K562 (cell line): ENCODE measurements at regions not wholly inside any gene's neighbourhood (a gene's known extent, or its start where the extent isn't known, plus 50 kb on each side); places are given as distances from the start of the nearest gene placed in this dataset.

Source experiments
- ATAC-seq: fragments of 200-7000 bp; cut with Tn5 transposase; 3 replicates; pipeline ENCODE4 v1.9.1; 2020; ENCODE audit warnings: moderate library complexity
- BruUV-seq: library from RNA; stranded (reverse); fragments of 400-500 nt; replicated peaks from 2 replicates; lab custom pipeline; 2021; lab: Mats Ljungman, UMichigan
- CTCF ChIA-PET: fragments of 300-600 bp; formaldehyde crosslinking; extraction: SDS; loops from one replicate; lab custom pipeline; 2021; ENCODE audit warnings: low intra/inter-chr PET ratio; lab: Yijun Ruan, JAX
- POLR2A ChIA-PET: fragments of 300-600, 350-650 bp; sonication (Branson Sonifier 250); formaldehyde crosslinking; extraction: SDS; loops from one replicate; lab custom pipeline; 2021; ENCODE audit warnings: antibody characterized with exemption, inconsistent platforms; lab: Yijun Ruan, JAX
- DNase-seq, 4 experiments: peaks; one replicate each; pipeline versions ENCODE4 v3.0.0 to v3.0.0-alpha.2; 2011 to 2018; ENCODE audit warnings: low spot score in 3 of 4, mixed read lengths in 3 of 4; ENCODE audit errors: extremely low read depth in 1 of 4
- FAIRE-seq: peaks from 2 replicates; lab custom pipeline; 2011; peaks lifted over from hg19 to GRCh38; lab: Jason Lieb, UNC
- H2AFZ ChIP-seq: 2 replicates; pipeline ENCODE4 v1.6.0; 2011; ENCODE audit warnings: low read depth, low read length, control low read depth, inconsistent platforms
- H3K27ac ChIP-seq: fragments of 200-600 bp; 3 replicates; pipeline ENCODE4 v1.8.0; 2011; ENCODE audit warnings: low read depth, mild to moderate bottlenecking, control low read depth, inconsistent platforms, low read length, moderate library complexity, mixed read lengths; ENCODE audit errors: extremely low read depth
- H3K27me3 ChIP-seq, 2 experiments: fragments of 300-600 bp in 1 of 2; 2 replicates in 1 of 2; 3 replicates in 1 of 2; pipeline versions ENCODE4 v1.6.0 to v1.8.0; 2011; ENCODE audit warnings: inconsistent platforms in 2 of 2, low read length in 2 of 2, mild to moderate bottlenecking in 1 of 2, mixed read lengths in 1 of 2, moderate library complexity in 1 of 2; ENCODE audit not compliant: control insufficient read depth in 2 of 2, insufficient read depth in 2 of 2
- H3K36me3 ChIP-seq: fragments of 300-600 bp; 3 replicates; pipeline ENCODE4 v1.8.0; 2011; ENCODE audit warnings: mild to moderate bottlenecking, low read length, inconsistent platforms; ENCODE audit not compliant: control insufficient read depth, insufficient read depth
- H3K4me1 ChIP-seq, 2 experiments: fragments of 200-600 bp in 1 of 2; replicated peaks in 1 of 2; 2 replicates in 1 of 2; 3 replicates in 1 of 2; pipeline versions ENCODE4 v1.5.1 to v1.8.0; 2011; ENCODE audit warnings: inconsistent platforms in 2 of 2, low read length in 2 of 2, mild to moderate bottlenecking in 1 of 2, mixed read lengths in 1 of 2, moderate library complexity in 1 of 2; ENCODE audit not compliant: control insufficient read depth in 2 of 2, insufficient read depth in 2 of 2
- H3K4me2 ChIP-seq: 2 replicates; pipeline ENCODE4 v1.6.1; 2011; ENCODE audit warnings: low read length, control low read depth, inconsistent platforms, mixed read lengths; ENCODE audit not compliant: insufficient read depth
- H3K4me3 ChIP-seq: fragments of 200-600 bp; sonication (generic), shearing (Covaris generic); 2 replicates; pipeline ENCODE4 v1.5.1; 2016; ENCODE audit warnings: control low read depth, inconsistent platforms
- H3K79me2 ChIP-seq: fragments of 200-600 bp; 3 replicates; pipeline ENCODE4 v1.8.0; 2011; ENCODE audit warnings: low read length, inconsistent platforms; ENCODE audit not compliant: control insufficient read depth, insufficient read depth
- H3K9ac ChIP-seq, 2 experiments: 2 replicates each; pipeline versions ENCODE4 v1.6.0 to v1.6.1; 2011; ENCODE audit warnings: low read depth in 2 of 2, low read length in 2 of 2, control low read depth in 1 of 2, inconsistent platforms in 1 of 2, mild to moderate bottlenecking in 1 of 2, mixed read lengths in 1 of 2; ENCODE audit not compliant: insufficient read depth in 1 of 2
- H3K9me1 ChIP-seq: one replicate; pipeline ENCODE4 v1.6.0; 2011; ENCODE audit warnings: inconsistent platforms, mild to moderate bottlenecking, low read length, moderate library complexity; ENCODE audit not compliant: control insufficient read depth, insufficient read depth
- H3K9me3 ChIP-seq: replicated peaks from 2 replicates; pipeline ENCODE4 v1.5.1; 2011; ENCODE audit warnings: low read depth, low read length, inconsistent platforms; ENCODE audit not compliant: control insufficient read depth, insufficient read depth
- H4K20me1 ChIP-seq: replicated peaks from 2 replicates; pipeline ENCODE4 v1.6.1; 2011; ENCODE audit warnings: low read length, inconsistent platforms, mixed read lengths; ENCODE audit not compliant: control insufficient read depth, insufficient read depth
- GTF2E2 ChIP-seq: fragments of 200-800 bp; sonication (Bioruptor generic); IDR thresholded peaks from 2 replicates; pipeline ENCODE4 v1.6.1; 2016; ENCODE audit warnings: missing genetic modification characterization, missing compliant biosample characterization
- HMG20A ChIP-seq: fragments of 450-650 bp; formaldehyde crosslinking; conservative IDR thresholded peaks from 2 replicates; pipeline ENCODE4 v1.4.0; 2020; ENCODE audit warnings: mild to moderate bottlenecking, mixed read lengths
- MEF2D ChIP-seq: conservative IDR thresholded peaks from 2 replicates; pipeline ENCODE4 v1.6.1; 2016; ENCODE audit warnings: low read depth, missing genetic modification characterization, missing compliant biosample characterization
- NELFE ChIP-seq: IDR thresholded peaks from 2 replicates; pipeline ENCODE4 v1.6.1; 2011; ENCODE audit warnings: mild to moderate bottlenecking; ENCODE audit not compliant: insufficient read depth, insufficient read length
- NR2F6 ChIP-seq: fragments of 450-650 bp; formaldehyde crosslinking; IDR thresholded peaks from 2 replicates; pipeline ENCODE4 v1.4.0; 2020; ENCODE audit warnings: mild to moderate bottlenecking
- RBM17 ChIP-seq: fragments of 200-400 bp; formaldehyde crosslinking; IDR thresholded peaks from 2 replicates; pipeline ENCODE4 v1.6.1; 2017; ENCODE audit warnings: low read depth, mild to moderate bottlenecking, low read length, borderline replicate concordance
- SIN3B ChIP-seq: fragments of 450-650 bp; IDR thresholded peaks from 2 replicates; pipeline ENCODE4 v1.6.1; 2017; ENCODE audit warnings: low read depth, mild to moderate bottlenecking, moderate library complexity
- TCF3 ChIP-seq: sonication (generic); formaldehyde crosslinking; IDR thresholded peaks from 2 replicates; pipeline ENCODE4 v1.4.0; 2020; ENCODE audit warnings: mild to moderate bottlenecking, missing genetic modification reagents
- ZC3H11A ChIP-seq: IDR thresholded peaks from 2 replicates; pipeline ENCODE4 v1.6.1; 2012; ENCODE audit warnings: low read depth, low read length, improper control_type of control experiment
- ZNF175 ChIP-seq: fragments of 200-800 bp; sonication (Bioruptor generic); IDR thresholded peaks from 2 replicates; pipeline ENCODE4 v1.6.1; 2016; ENCODE audit warnings: low read depth, mild to moderate bottlenecking, missing genetic modification characterization, missing compliant biosample characterization
- ZNF24 ChIP-seq: fragments of 450-650 bp; IDR thresholded peaks from 2 replicates; pipeline ENCODE4 v1.6.1; 2016
- WGBS: fragments of 100-300 bp; shearing (Covaris generic); methylation state at CpG from one replicate; pipeline ENCODE4 v1.1.6; 2016; ENCODE audit warnings: low coverage, mixed read lengths; ENCODE audit not compliant: insufficient coverage; ENCODE audit errors: missing lambda C conversion rate; 5-methylcytosine and 5-hydroxymethylcytosine counted together
- in situ Hi-C: fragments of 300-500 bp; cut with MboI; formaldehyde crosslinking; loops from 4 replicates; pipeline ENCODE4 v1.15.0; 2018; ENCODE audit warnings: inconsistent platforms, mixed read lengths
- intact Hi-C: fragments of 100-400 bp; cut with micrococcal nuclease; formaldehyde crosslinking; loops from 2 replicates; pipeline ENCODE4 v1.14.2; 2022
- TF ChIP-seq, protein P1 (sequence below): fragments of 250-450 bp; sonication (Bioruptor Pico); IDR thresholded peaks from 2 replicates; pipeline ENCODE4 v1.9.0; 2021; ENCODE audit warnings: mild to moderate bottlenecking

DNA sequence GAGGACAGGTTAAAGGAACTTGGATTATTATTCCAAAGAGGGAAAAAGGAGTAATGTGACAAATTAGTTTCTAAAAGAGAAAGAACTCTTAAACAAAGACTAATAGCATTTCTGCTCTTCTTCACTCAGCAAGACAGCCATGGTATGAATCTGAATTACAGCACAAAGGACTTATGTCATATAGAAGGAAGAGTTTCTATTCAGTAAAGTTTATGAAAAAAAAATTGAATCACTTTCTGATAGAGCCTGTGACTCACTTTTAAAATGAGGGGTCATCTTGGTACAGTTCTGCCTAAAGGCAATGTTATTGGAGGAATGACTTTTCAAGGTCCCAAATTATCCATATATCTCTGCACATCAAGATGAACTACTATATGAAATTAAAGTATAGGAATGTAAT lies 101.7 kb downstream of the DUSP6 start:
- Histone ChIP-seq H3K27ac (no peak overlapping the region), H3K9me1 (no peaks in the 10 kb centered on the region), H4K20me1 (no peaks in the 10 kb centered on the region), H3K27me3 (no peaks in the 10 kb centered on the region), H3K4me3 (no peak overlapping the region), H3K4me1 (no peaks in the 10 kb centered on the region; a peak in 1 of 5 replicates), H3K9me3 (no peaks in the 10 kb centered on the region), H3K36me3 (no peaks in the 10 kb centered on the region), H3K79me2 (no peaks in the 10 kb centered on the region), H3K9ac (no peak overlapping the region), H2AFZ (no peak overlapping the region), H3K4me2 (no peak overlapping the region)
- in situ Hi-C loops, result no loop called here
- POLR2A ChIA-PET, result interaction anchor here (1.0 kb wide), 1 partner anchor 8 kb away, joined by 3 read pairs; no protein-coding TSS in a partner anchor
- no peak for TF ChIP-seq ZNF175 (CRISPR knock-in tag)
- no peak for TF ChIP-seq NR2F6
- TF ChIP-seq ZC3H11A, result no peak
- no peak for TF ChIP-seq NELFE
- no peak for TF ChIP-seq SIN3B
- no peak for TF ChIP-seq HMG20A
- ATAC-seq (no peak), FAIRE-seq (no peak), DNase-seq (no peak)
- no TSS peak for BruUV-seq
- CTCF ChIA-PET, result no interaction called here
- intact Hi-C loops, result no loop called here

DNA sequence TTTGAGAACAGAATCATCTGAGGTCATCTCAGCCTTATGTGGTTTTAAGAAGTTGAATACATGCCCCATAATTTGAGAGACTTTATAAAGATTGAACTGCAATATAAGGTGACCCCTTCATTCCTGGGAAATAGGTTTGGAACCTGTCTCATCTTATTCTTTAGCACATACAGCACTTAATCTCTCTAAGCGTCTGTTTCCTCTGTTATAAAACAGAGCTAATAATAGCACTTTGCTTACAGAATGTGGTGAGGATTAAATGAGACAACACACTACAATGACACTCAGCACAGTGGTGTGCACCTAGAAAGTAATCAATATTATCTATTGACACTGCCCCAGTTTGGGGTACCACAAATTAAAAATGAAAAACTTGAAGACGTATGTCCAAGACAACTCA lies 102.1 kb downstream of the DUSP6 start:
- CTCF ChIA-PET, result no interaction called here
- Histone ChIP-seq H3K9me1 (no peaks in the 10 kb centered on the region), H3K9me3 (no peaks in the 10 kb centered on the region), H3K4me2 (no peak overlapping the region), H3K9ac (no peak overlapping the region), H4K20me1 (no peaks in the 10 kb centered on the region), H3K4me3 (no peak overlapping the region), H3K27ac (no peak overlapping the region), H3K27me3 (no peaks in the 10 kb centered on the region), H3K79me2 (no peaks in the 10 kb centered on the region), H3K4me1 (no peaks in the 10 kb centered on the region; a peak in 1 of 5 replicates), H2AFZ (no peak overlapping the region), H3K36me3 (no peaks in the 10 kb centered on the region)
- TF ChIP-seq, protein P1, sequence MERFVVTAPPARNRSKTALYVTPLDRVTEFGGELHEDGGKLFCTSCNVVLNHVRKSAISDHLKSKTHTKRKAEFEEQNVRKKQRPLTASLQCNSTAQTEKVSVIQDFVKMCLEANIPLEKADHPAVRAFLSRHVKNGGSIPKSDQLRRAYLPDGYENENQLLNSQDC (CRISPR knock-in tag), result no peak
- TF ChIP-seq ZNF24 (no peak), GTF2E2 (tag) (0 out of 2 replicates have a peak, but pooled peaks have one; percentile 12), TCF3 (CRISPR knock-in tag) (peak; percentile 39; the same call in 1 of the 2 replicates), RBM17 (no peak), MEF2D (tag) (0 out of 2 replicates have a peak, but pooled peaks have one; percentile 61)
- ATAC-seq (no peak), FAIRE-seq (no peak), DNase-seq (no peak)
- in situ Hi-C loops, result no loop called here
- 3% methylated on average over 2 of the region's 2 CpGs for WGBS
- POLR2A ChIA-PET, result interaction anchor here (1.0 kb wide), 1 partner anchor 9 kb away, joined by 3 read pairs; no protein-coding TSS in a partner anchor
- intact Hi-C loops, result no loop called here
- no TSS peak for BruUV-seq
